Hindlimb muscle (tissue), 1 donor: ENCODE measurements at regions not wholly inside any gene's neighbourhood (a gene's known extent, or its start where the extent isn't known, plus 50 kb on each side); places are given as distances from the start of the nearest gene placed in this dataset.

Source experiments
- DNase-seq: peaks from one replicate; pipeline ENCODE4 v3.0.0-alpha.2; 2013

DNA sequence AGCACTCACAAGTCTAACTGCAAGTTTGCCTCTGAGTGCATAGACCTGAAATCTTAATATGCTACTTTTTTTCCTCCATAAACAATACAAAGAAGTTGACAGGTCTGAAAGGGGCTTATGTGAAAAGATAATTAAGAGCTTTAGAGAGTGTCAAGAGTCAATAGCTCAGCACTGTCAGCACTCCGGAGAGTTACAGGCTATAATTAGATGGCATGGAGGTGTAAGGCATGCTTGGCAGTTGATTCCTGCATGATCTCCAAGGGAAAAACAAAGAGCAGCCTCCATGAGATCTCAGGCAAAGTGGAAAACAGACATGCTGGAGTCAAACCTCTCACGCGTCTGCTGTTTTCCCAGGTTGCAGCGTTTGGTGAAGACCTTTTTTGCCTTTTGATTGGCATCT lies 468.7 kb downstream of the TLE4 start:
- no peak for DNase-seq

- DNase-seq: no peak
Observed at GRCh38 chr9:80030801-80031200, 459.0 kb downstream of the TLE4 start.

GRCh38 chr9:80028501-80028900 lies 456.7 kb downstream of the TLE4 start:
- DNase-seq: peak; percentile 11

GRCh38 chr9:80025796-80026520 lies 454.2 kb downstream of the TLE4 start:
- DNase-seq: no peak

GRCh38 chr9:80025131-80025530 lies 453.4 kb downstream of the TLE4 start:
- no peak for DNase-seq

DNA sequence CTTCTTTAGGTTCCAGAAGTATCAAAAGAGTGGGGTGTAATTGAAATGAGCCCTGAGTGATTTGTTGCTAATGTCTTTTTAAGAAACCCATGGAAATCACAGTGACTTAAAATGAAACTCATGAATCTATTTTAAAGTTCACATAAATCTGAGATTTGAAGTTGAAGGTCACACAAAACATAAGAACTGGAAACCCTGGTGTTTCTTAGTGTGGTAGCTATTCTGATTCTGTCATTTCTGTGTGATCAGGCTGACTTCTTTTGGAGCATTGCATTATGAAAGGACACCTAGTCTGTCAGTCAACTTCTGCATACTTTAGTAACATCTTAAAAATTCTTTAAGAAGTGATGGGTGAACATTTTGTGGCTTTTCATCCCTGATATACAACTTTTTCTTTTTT lies 448.8 kb downstream of the TLE4 start:
- DNase-seq: no peak

GRCh38 chr9:80020056-80020455 lies 448.3 kb downstream of the TLE4 start:
- DNase-seq: no peak

GRCh38 chr9:80013891-80014290 lies 442.1 kb downstream of the TLE4 start:
- DNase-seq: no peak

DNA sequence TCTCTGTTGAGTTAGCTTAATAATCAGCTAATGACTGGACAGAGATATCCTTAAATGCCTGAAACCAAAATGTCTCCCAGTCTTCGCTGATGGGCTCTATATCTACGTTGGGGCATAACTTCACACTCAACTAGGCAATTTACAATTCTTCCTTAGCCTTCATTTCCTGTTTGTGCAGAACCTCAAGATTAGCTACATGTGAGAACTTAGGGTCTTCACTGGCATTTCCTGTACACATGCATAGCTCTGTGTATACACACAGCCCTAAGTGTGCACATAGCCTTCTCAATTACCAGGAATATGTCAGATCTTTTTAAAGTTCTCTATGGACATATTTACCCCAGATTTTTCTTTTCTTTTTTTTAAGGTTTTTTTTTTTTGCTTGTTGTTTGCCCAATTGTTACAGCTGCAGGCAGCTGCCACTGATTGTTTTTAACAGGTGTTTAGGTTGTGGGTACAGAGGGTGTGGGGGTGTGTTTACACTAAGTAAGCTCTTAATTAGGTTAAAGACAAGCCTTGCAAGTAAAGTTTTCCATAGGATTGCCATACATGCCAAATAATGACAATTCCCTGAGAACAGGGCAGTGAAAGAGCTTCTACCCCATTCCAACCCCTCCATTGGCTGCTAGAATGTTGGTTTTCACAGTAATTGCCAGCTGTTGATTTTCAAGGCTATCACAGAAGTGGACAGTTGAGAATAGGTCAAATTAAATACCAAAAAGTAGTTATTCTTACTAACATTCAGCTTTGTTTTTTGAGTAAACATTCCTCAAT lies 441.0 kb downstream of the TLE4 start:
- peak; percentile 3 for DNase-seq

DNA sequence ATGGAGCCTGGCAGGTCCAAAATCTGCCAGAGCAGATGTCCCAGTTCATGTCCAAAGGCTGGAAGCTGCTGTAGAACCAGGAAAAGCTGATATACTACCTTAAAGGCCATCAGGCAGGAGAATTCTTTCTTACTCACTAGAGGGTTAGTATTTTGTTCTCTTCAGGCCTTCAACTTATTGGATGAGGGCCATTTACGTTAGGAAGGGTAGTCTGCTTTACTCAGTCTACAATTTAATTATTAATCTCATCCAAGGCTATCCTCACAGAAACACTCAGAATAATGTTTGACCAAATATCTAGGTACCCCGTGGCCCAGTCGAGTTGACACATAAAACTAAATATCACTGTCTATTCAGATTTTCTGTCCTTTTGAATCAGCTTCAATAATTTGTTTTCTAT lies 437.4 kb downstream of the TLE4 start:
- no peak for DNase-seq

- peak; percentile 23 for DNase-seq
Observed at GRCh38 chr9:80004714-80005113, 432.9 kb downstream of the TLE4 start.

DNA sequence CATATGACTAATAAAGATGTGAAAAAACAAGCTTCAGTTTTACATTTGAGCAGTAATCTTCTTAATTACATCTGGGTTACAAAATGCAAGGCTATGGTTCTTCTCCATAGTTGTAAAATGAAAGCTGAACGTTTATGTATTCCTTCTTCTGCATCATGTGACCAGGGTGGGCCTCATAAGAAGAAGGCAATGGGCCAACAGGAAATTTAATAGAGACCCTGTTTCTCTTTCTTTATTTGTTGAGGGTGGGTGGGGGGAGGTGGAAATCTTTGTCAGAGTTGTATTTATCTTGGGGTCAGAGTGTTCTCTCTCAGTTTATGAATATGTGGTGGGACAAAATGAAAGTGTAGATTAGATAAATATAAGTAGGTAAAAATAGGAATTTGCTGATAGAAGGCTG lies 418.8 kb downstream of the TLE4 start:
- no peak for DNase-seq

- DNase-seq: no peak
Observed at GRCh38 chr9:79989079-79989478, 417.3 kb downstream of the TLE4 start.

DNA sequence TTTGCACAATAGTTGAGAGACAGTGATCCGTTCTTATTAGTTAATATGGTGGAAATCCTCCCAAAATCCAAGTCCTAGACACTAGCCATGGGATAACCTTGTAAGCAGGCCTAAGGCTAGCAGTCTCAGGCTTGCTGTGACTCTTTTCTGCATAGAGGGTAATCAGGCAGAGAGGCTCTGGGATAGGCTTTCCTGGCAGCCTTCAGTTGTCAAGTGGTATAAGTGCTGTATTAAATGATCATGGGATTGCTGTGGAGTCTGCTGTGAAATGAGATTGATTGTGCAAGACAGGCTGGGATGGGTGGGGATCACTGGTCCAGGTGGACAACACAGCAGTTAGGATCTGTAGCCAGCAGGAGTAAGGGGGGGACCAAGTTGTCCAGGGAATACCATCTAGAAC lies 416.4 kb downstream of the TLE4 start:
- DNase-seq: no peak

- DNase-seq: no peak
Observed at GRCh38 chr9:79986437-79986836, 414.7 kb downstream of the TLE4 start.

DNA sequence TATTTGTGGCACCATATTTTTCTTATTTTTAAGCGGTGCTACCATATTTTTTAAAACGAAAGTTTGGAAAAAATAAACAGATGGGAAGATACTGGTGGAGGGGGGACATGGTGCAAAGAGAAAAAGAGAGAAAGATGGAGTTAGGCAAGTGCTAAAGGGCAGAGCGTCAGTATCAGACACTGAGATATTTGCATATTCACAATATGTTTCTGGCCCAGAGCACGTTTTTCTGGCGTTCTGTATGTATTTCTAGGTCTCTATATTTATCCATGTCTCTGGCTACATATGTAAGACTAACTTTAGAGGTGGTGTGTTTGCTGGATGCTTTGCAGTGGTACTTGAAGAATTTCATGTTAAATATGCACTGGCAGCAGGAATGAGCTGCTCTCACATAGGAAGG lies 414.0 kb downstream of the TLE4 start:
- DNase-seq: no peak

GRCh38 chr9:79985264-79985663 lies 413.5 kb downstream of the TLE4 start:
- no peak for DNase-seq

- no peak for DNase-seq
Observed at GRCh38 chr9:79984429-79985067, 412.8 kb downstream of the TLE4 start.

GRCh38 chr9:79980432-79980831 lies 408.7 kb downstream of the TLE4 start:
- no peak for DNase-seq

DNA sequence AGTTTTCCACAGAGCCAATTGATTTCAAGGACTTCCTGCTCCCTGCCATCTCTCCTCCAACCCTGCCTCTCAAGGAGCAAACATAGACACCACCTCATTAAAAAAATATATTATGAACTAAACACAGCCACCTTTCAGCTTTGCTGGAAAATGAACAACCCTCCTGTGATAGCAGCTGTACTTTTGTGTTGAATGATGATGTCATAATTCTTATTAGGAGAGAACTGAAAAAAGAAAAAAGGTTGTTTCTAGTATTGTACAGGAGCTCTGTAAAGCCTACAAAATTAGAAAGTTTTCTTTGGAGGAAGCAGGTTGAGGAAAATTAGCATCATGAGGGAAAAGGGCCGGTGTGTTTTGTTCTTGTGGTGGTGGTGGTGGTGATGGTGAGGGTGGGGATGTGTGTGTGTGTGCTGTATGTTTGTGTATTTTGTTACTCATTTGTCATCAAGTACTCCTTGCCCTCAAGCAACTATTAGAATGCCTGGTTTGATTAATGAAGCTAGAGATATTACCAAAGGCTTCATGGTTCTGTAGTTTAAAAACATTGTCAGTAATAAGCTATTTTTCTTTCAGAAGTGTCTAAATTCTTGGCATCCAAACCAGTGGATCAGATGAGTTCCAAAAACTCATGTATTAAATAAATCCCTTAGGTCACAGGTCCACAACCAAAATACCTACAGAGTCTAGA lies 405.9 kb downstream of the TLE4 start:
- DNase-seq: no peak

GRCh38 chr9:79977074-79977435 lies 405.3 kb downstream of the TLE4 start:
- no peak for DNase-seq

- no peak for DNase-seq
Observed at GRCh38 chr9:79976257-79977073, 404.7 kb downstream of the TLE4 start.
